ENCODE measurements at regions not wholly inside any gene's neighbourhood (a gene's known extent, or its start where the extent isn't known, plus 50 kb on each side); places are given as distances from the start of the nearest gene placed in this dataset.
"Not testable (repeated sequence)": the region's sequence is repeated elsewhere in the genome, so short reads cannot be mapped to it uniquely, and the experiment has no call there.

GRCh38 chr5:38692781-38693527 lies 136.5 kb upstream of the LIFR start:
- FAIRE-seq (no peak), DNase-seq (peak; percentile 51 to 53)
- no peaks in the 10 kb centered on the region for H3K4me1 ChIP-seq (ENCODE audit: control insufficient read depth in 3 of 3, insufficient read depth in 2 of 3, low read depth in 1 of 3, low read length in 2 of 3)
- peaks cover 0 to 69% (median 2%) of the 10 kb centered on the region in 3 donors for H3K27me3 ChIP-seq (ENCODE audit: control insufficient read depth in 3 of 3, insufficient read depth in 3 of 3, low read length in 3 of 3)
- H3K9me3 ChIP-seq (ENCODE audit: control insufficient read depth in 2 of 2, insufficient read depth in 1 of 2, low read depth in 1 of 2, low read length in 1 of 2) = peaks cover 0 to 4% of the 10 kb centered on the region in 2 donors
- WGBS, 3 donors = 18 to 55% (median 30%) methylated on average over 6 of the region's 6 CpGs
- H3K27ac ChIP-seq (ENCODE audit: low read depth in 1 of 3, low read length in 2 of 3) = no peak overlapping the region
- no peaks in the 10 kb centered on the region for H3K36me3 ChIP-seq (ENCODE audit: control insufficient read depth in 3 of 3, insufficient read depth in 2 of 3, low read depth in 1 of 3, low read length in 3 of 3)
- no peak overlapping the region for H3K4me3 ChIP-seq (ENCODE audit: low read depth in 1 of 3, low read length in 3 of 3)

- Histone ChIP-seq H3K27me3 (ENCODE audit: control insufficient read depth in 3 of 3, insufficient read depth in 3 of 3, low read length in 3 of 3) (peaks cover 0 to 66% (median 4%) of the 10 kb centered on the region in 3 donors), H3K27ac (ENCODE audit: low read depth in 1 of 3, low read length in 2 of 3) (peak overlapping the region in 1 of 3 donors; percentile 68)
- 41 to 47% (median 44%) methylated on average over 9 of the region's 9 CpGs for WGBS, 3 donors
Observed at GRCh38 chr5:38695021-38695958, 138.8 kb upstream of the LIFR start.

GRCh38 chr5:38697013-38697412 lies 140.6 kb upstream of the LIFR start:
- Histone ChIP-seq H3K27me3 (ENCODE audit: control insufficient read depth in 3 of 3, insufficient read depth in 3 of 3, low read length in 3 of 3) (peaks cover 0 to 54% (median 4%) of the 10 kb centered on the region in 3 donors), H3K9me3 (ENCODE audit: control insufficient read depth in 2 of 2, insufficient read depth in 1 of 2, low read depth in 1 of 2, low read length in 1 of 2) (peaks cover 0 to 9% of the 10 kb centered on the region in 2 donors), H3K4me3 (ENCODE audit: low read depth in 1 of 3, low read length in 3 of 3) (no peak overlapping the region), H3K36me3 (ENCODE audit: control insufficient read depth in 3 of 3, insufficient read depth in 2 of 3, low read depth in 1 of 3, low read length in 3 of 3) (no peaks in the 10 kb centered on the region), H3K4me1 (ENCODE audit: control insufficient read depth in 3 of 3, insufficient read depth in 2 of 3, low read depth in 1 of 3, low read length in 2 of 3) (no peaks in the 10 kb centered on the region), H3K27ac (ENCODE audit: low read depth in 1 of 3, low read length in 2 of 3) (no peak overlapping the region)
- DNase-seq = no peak
- FAIRE-seq = no peak

More at GRCh38 chr5:38695021-38695958, 138.8 kb upstream of the LIFR start:
- DNase-seq (no peak), FAIRE-seq (no peak)
- Histone ChIP-seq H3K36me3 (ENCODE audit: control insufficient read depth in 3 of 3, insufficient read depth in 2 of 3, low read depth in 1 of 3, low read length in 3 of 3) (no peaks in the 10 kb centered on the region), H3K4me3 (ENCODE audit: low read depth in 1 of 3, low read length in 3 of 3) (no peak overlapping the region), H3K9me3 (ENCODE audit: control insufficient read depth in 2 of 2, insufficient read depth in 1 of 2, low read depth in 1 of 2, low read length in 1 of 2) (peaks cover 0 to 8% of the 10 kb centered on the region in 2 donors), H3K4me1 (ENCODE audit: control insufficient read depth in 3 of 3, insufficient read depth in 2 of 3, low read depth in 1 of 3, low read length in 2 of 3) (no peaks in the 10 kb centered on the region)

- not testable (repeated sequence) for H3K9me3 ChIP-seq (ENCODE audit: control insufficient read depth in 2 of 2, insufficient read depth in 1 of 2, low read depth in 1 of 2, low read length in 1 of 2); H3K27ac ChIP-seq (ENCODE audit: low read depth in 1 of 3, low read length in 2 of 3); FAIRE-seq; DNase-seq; H3K4me3 ChIP-seq (ENCODE audit: low read depth in 1 of 3, low read length in 3 of 3); H3K4me1 ChIP-seq (ENCODE audit: control insufficient read depth in 3 of 3, insufficient read depth in 2 of 3, low read depth in 1 of 3, low read length in 2 of 3); H3K36me3 ChIP-seq (ENCODE audit: control insufficient read depth in 3 of 3, insufficient read depth in 2 of 3, low read depth in 1 of 3, low read length in 3 of 3)
- WGBS, 3 donors = 81 to 84% (median 81%) methylated on average over 4 of the region's 4 CpGs
- H3K27me3 ChIP-seq (ENCODE audit: control insufficient read depth in 3 of 3, insufficient read depth in 3 of 3, low read length in 3 of 3) = peaks cover 0 to 26% (median 0%) of the 10 kb centered on the region in 3 donors
Observed at GRCh38 chr5:38705529-38705928, 140.3 kb upstream of the OSMR start.

GRCh38 chr5:38706376-38706775 lies 139.4 kb upstream of the OSMR start:
- H3K4me3 ChIP-seq (ENCODE audit: low read depth in 1 of 3, low read length in 3 of 3) = no peak overlapping the region
- FAIRE-seq (no peak), DNase-seq (no peak)
- no peaks in the 10 kb centered on the region for H3K9me3 ChIP-seq (ENCODE audit: control insufficient read depth in 2 of 2, insufficient read depth in 1 of 2, low read depth in 1 of 2, low read length in 1 of 2)
- WGBS, 3 donors = 66 to 79% (median 73%) methylated on average over 3 of the region's 3 CpGs
- H3K27ac ChIP-seq (ENCODE audit: low read depth in 1 of 3, low read length in 2 of 3) = no peak overlapping the region
- H3K27me3 ChIP-seq (ENCODE audit: control insufficient read depth in 3 of 3, insufficient read depth in 3 of 3, low read length in 3 of 3) = peaks cover 0 to 25% (median 0%) of the 10 kb centered on the region in 3 donors
- no peaks in the 10 kb centered on the region for H3K4me1 ChIP-seq (ENCODE audit: control insufficient read depth in 3 of 3, insufficient read depth in 2 of 3, low read depth in 1 of 3, low read length in 2 of 3)
- no peaks in the 10 kb centered on the region for H3K36me3 ChIP-seq (ENCODE audit: control insufficient read depth in 3 of 3, insufficient read depth in 2 of 3, low read depth in 1 of 3, low read length in 3 of 3)

- no peak for FAIRE-seq
- DNase-seq = no peak
- H3K27ac ChIP-seq (ENCODE audit: low read depth in 1 of 3, low read length in 2 of 3) = no peak overlapping the region
- no peaks in the 10 kb centered on the region for H3K4me1 ChIP-seq (ENCODE audit: control insufficient read depth in 3 of 3, insufficient read depth in 2 of 3, low read depth in 1 of 3, low read length in 2 of 3)
- H3K4me3 ChIP-seq (ENCODE audit: low read depth in 1 of 3, low read length in 3 of 3) = no peak overlapping the region
- no peaks in the 10 kb centered on the region for H3K9me3 ChIP-seq (ENCODE audit: control insufficient read depth in 2 of 2, insufficient read depth in 1 of 2, low read depth in 1 of 2, low read length in 1 of 2)
- H3K27me3 ChIP-seq (ENCODE audit: control insufficient read depth in 3 of 3, insufficient read depth in 3 of 3, low read length in 3 of 3) = peaks cover 0 to 27% (median 0%) of the 10 kb centered on the region in 3 donors
- 20 to 52% (median 35%) methylated on average over 10 of the region's 10 CpGs for WGBS, 3 donors
- no peaks in the 10 kb centered on the region for H3K36me3 ChIP-seq (ENCODE audit: control insufficient read depth in 3 of 3, insufficient read depth in 2 of 3, low read depth in 1 of 3, low read length in 3 of 3)
Observed at GRCh38 chr5:38707352-38708210, 138.2 kb upstream of the OSMR start.

- H3K9me3 ChIP-seq (ENCODE audit: control insufficient read depth in 2 of 2, insufficient read depth in 1 of 2, low read depth in 1 of 2, low read length in 1 of 2) = no peaks in the 10 kb centered on the region
- DNase-seq (no peak), FAIRE-seq (no peak)
- peaks cover 0 to 34% (median 0%) of the 10 kb centered on the region in 3 donors for H3K27me3 ChIP-seq (ENCODE audit: control insufficient read depth in 3 of 3, insufficient read depth in 3 of 3, low read length in 3 of 3)
- H3K27ac ChIP-seq (ENCODE audit: low read depth in 1 of 3, low read length in 2 of 3) = no peak overlapping the region
- WGBS, 3 donors = 49 to 65% (median 55%) methylated on average over 2 of the region's 2 CpGs
- no peaks in the 10 kb centered on the region for H3K36me3 ChIP-seq (ENCODE audit: control insufficient read depth in 3 of 3, insufficient read depth in 2 of 3, low read depth in 1 of 3, low read length in 3 of 3)
- no peak overlapping the region for H3K4me3 ChIP-seq (ENCODE audit: low read depth in 1 of 3, low read length in 3 of 3)
- H3K4me1 ChIP-seq (ENCODE audit: control insufficient read depth in 3 of 3, insufficient read depth in 2 of 3, low read depth in 1 of 3, low read length in 2 of 3) = no peaks in the 10 kb centered on the region
Observed at GRCh38 chr5:38709678-38710306, 136.0 kb upstream of the OSMR start.
